H1 (cell line): ENCODE measurements at regions not wholly inside any gene's neighbourhood (a gene's known extent, or its start where the extent isn't known, plus 50 kb on each side); places are given as distances from the start of the nearest gene placed in this dataset.

Experiments used
- CTCF ChIA-PET: fragments of 300-600 bp; sonication (Branson Sonifier 250); formaldehyde crosslinking; loops from one replicate; lab custom pipeline; 2021; ENCODE audit not compliant: partially characterized antibody; lab: Charles Lee
- POLR2A ChIA-PET: fragments of 300-600 bp; sonication (Branson Sonifier 250); formaldehyde crosslinking; loops from one replicate; lab custom pipeline; 2021; ENCODE audit warnings: inconsistent platforms; ENCODE audit not compliant: partially characterized antibody; lab: Charles Lee
- DNase-seq, 2 experiments: peaks; one replicate each; pipeline versions ENCODE4 v3.0.0 to v3.0.0-alpha.2; 2010 to 2022; ENCODE audit warnings: low spot score in 2 of 2, low read depth in 1 of 2, mixed read lengths in 1 of 2
- FAIRE-seq: peaks from 2 replicates; lab custom pipeline; 2011; peaks lifted over from hg19 to GRCh38; lab: Jason Lieb, UNC
- H2AFZ ChIP-seq: 2 replicates; pipeline ENCODE4 v1.8.1; 2012; ENCODE audit warnings: low read length, inconsistent platforms
- H2AK5ac ChIP-seq: 2 replicates; pipeline ENCODE4 v1.6.1; 2013; ENCODE audit warnings: low read depth, low read length
- H2BK120ac ChIP-seq: replicated peaks from 2 replicates; pipeline ENCODE3; 2013; ENCODE audit warnings: low read depth, low read length, inconsistent platforms
- H2BK12ac ChIP-seq: 2 replicates; pipeline ENCODE4 v1.6.1; 2013; ENCODE audit warnings: low read depth, low read length
- H2BK15ac ChIP-seq: 2 replicates; pipeline ENCODE4 v1.6.1; 2013; ENCODE audit warnings: low read length
- H2BK20ac ChIP-seq: 2 replicates; pipeline ENCODE4 v1.6.1; 2013; ENCODE audit warnings: low read length
- H2BK5ac ChIP-seq: 2 replicates; pipeline ENCODE4 v1.6.1; 2013; ENCODE audit warnings: low read depth, low read length
- H3K14ac ChIP-seq: 2 replicates; pipeline ENCODE4 v1.6.1; 2013; ENCODE audit warnings: inconsistent platforms; ENCODE audit not compliant: insufficient read length
- H3K18ac ChIP-seq: 2 replicates; pipeline ENCODE4 v1.6.1; 2013; ENCODE audit warnings: low read length; ENCODE audit errors: extremely low read depth
- H3K23ac ChIP-seq: 2 replicates; pipeline ENCODE4 v1.6.1; 2013; ENCODE audit warnings: inconsistent platforms; ENCODE audit not compliant: insufficient read length
- H3K23me2 ChIP-seq: 2 replicates; pipeline ENCODE4 v1.6.1; 2013; ENCODE audit warnings: low read depth, low read length
- H3K27ac ChIP-seq: 2 replicates; pipeline ENCODE4 v1.6.1; 2011; ENCODE audit warnings: low read depth, low read length, inconsistent platforms
- H3K27me3 ChIP-seq, 4 experiments: replicated peaks in 1 of 4; 1 replicate in 1 of 4; 2 replicates in 3 of 4; pipeline versions ENCODE4 v1.6.1 to v1.8.1; 2011 to 2013; ENCODE audit warnings: low read length in 3 of 4, mild to moderate bottlenecking in 3 of 4, inconsistent platforms in 2 of 4, mixed read lengths in 2 of 4, moderate library complexity in 1 of 4; ENCODE audit not compliant: control insufficient read depth in 3 of 4, insufficient read depth in 3 of 4; ENCODE audit errors: extremely low read depth in 1 of 4
- H3K36me3 ChIP-seq, 4 experiments: 2 replicates each; pipeline versions ENCODE4 v1.6.1 to v1.8.1; 2011 to 2013; ENCODE audit warnings: mild to moderate bottlenecking in 4 of 4, low read length in 3 of 4, moderate library complexity in 2 of 4, control low read depth in 1 of 4, inconsistent platforms in 1 of 4; ENCODE audit not compliant: insufficient read depth in 4 of 4, control insufficient read depth in 2 of 4
- H3K4ac ChIP-seq: replicated peaks from 2 replicates; pipeline ENCODE3; 2013; ENCODE audit warnings: low read length, low read depth, mixed read lengths, inconsistent platforms; ENCODE audit not compliant: insufficient read length
- H3K4me1 ChIP-seq, 4 experiments: replicated peaks in 1 of 4; 1 replicate in 1 of 4; 2 replicates in 3 of 4; pipeline versions ENCODE4 v1.6.1 to v1.8.1; 2011 to 2013; ENCODE audit warnings: low read length in 3 of 4, inconsistent platforms in 2 of 4, mixed read lengths in 1 of 4; ENCODE audit not compliant: insufficient read depth in 4 of 4, control insufficient read depth in 3 of 4
- H3K4me2 ChIP-seq, 2 experiments: 2 replicates each; pipeline versions ENCODE4 v1.6.1 to v1.8.1; 2011 to 2013; ENCODE audit warnings: low read depth in 2 of 2, low read length in 2 of 2, control low read depth in 1 of 2, inconsistent platforms in 1 of 2, mild to moderate bottlenecking in 1 of 2; ENCODE audit not compliant: insufficient read depth in 1 of 2
- H3K4me3 ChIP-seq, 4 experiments: fragments of 200-600, 300-600 bp in 1 of 4; sonication (generic), shearing (Covaris generic), sonication (Bioruptor Twin) in 1 of 4; 2 replicates each; pipeline versions ENCODE4 v1.5.1 to v1.8.1; 2011 to 2016; ENCODE audit warnings: low read length in 4 of 4, low read depth in 3 of 4, control low read depth in 2 of 4, inconsistent platforms in 2 of 4, mild to moderate bottlenecking in 2 of 4, mixed read lengths in 1 of 4, moderate library complexity in 1 of 4; ENCODE audit not compliant: insufficient read depth in 2 of 4; ENCODE audit errors: extremely low read depth in 1 of 4
- H3K56ac ChIP-seq: replicated peaks from 2 replicates; pipeline ENCODE3; 2013; ENCODE audit warnings: low read depth, mild to moderate bottlenecking, mixed read lengths, low read length, inconsistent platforms; ENCODE audit not compliant: insufficient read length
- H3K79me1 ChIP-seq: 2 replicates; pipeline ENCODE4 v1.6.1; 2013; ENCODE audit warnings: low read depth, low read length, control low read depth
- H3K79me2 ChIP-seq, 2 experiments: 2 replicates each; pipeline versions ENCODE4 v1.6.1 to v1.8.1; 2012 to 2013; ENCODE audit warnings: low read length in 2 of 2, mild to moderate bottlenecking in 2 of 2, inconsistent platforms in 1 of 2; ENCODE audit not compliant: insufficient read depth in 2 of 2, control insufficient read depth in 1 of 2
- H3K9ac ChIP-seq, 4 experiments: replicated peaks in 1 of 4; 1 replicate in 1 of 4; 2 replicates in 3 of 4; pipeline versions ENCODE4 v1.6.1 to v1.8.1; 2011 to 2013; ENCODE audit warnings: low read depth in 3 of 4, low read length in 3 of 4, control low read depth in 2 of 4, mild to moderate bottlenecking in 2 of 4, moderate library complexity in 2 of 4, inconsistent platforms in 1 of 4; ENCODE audit errors: extremely low read depth in 1 of 4
- H3K9me3 ChIP-seq, 2 experiments: 2 replicates each; pipeline versions ENCODE4 v1.6.1 to v1.8.1; 2012 to 2013; ENCODE audit warnings: mild to moderate bottlenecking in 2 of 2, moderate library complexity in 2 of 2, control low read depth in 1 of 2, inconsistent platforms in 1 of 2, low read depth in 1 of 2, low read length in 1 of 2, mixed read lengths in 1 of 2; ENCODE audit not compliant: insufficient read depth in 2 of 2
- H4K20me1 ChIP-seq, 2 experiments: replicated peaks in 1 of 2; 2 replicates each; pipeline versions ENCODE3 to v1.8.1; 2011 to 2013; ENCODE audit warnings: inconsistent platforms in 2 of 2, low read length in 2 of 2, mild to moderate bottlenecking in 1 of 2; ENCODE audit not compliant: insufficient read depth in 2 of 2, control insufficient read depth in 1 of 2
- H4K5ac ChIP-seq: 2 replicates; pipeline ENCODE4 v1.6.1; 2013; ENCODE audit warnings: low read length, low read depth, mixed read lengths, inconsistent platforms; ENCODE audit not compliant: insufficient read length
- H4K8ac ChIP-seq: 2 replicates; pipeline ENCODE4 v1.8.0; 2013; ENCODE audit warnings: mild to moderate bottlenecking, moderate library complexity, low read length, inconsistent platforms; ENCODE audit not compliant: insufficient read depth; ENCODE audit errors: extremely low read depth
- H4K91ac ChIP-seq: replicated peaks from 2 replicates; pipeline ENCODE3; 2013; ENCODE audit warnings: low read length, mixed read lengths, inconsistent platforms; ENCODE audit not compliant: insufficient read length
- BCL11A ChIP-seq, 2 experiments: IDR thresholded peaks; one replicate each; pipeline ENCODE4 v1.6.1; 2011; ENCODE audit warnings: low read depth in 2 of 2, low read length in 2 of 2, mild to moderate bottlenecking in 2 of 2
- FOSL1 ChIP-seq: IDR thresholded peaks from 2 replicates; pipeline ENCODE4 v1.6.1; 2011; ENCODE audit warnings: mild to moderate bottlenecking, low read depth, low read length, moderate library complexity; ENCODE audit not compliant: insufficient read depth
- GTF2F1 ChIP-seq: IDR thresholded peaks from 2 replicates; pipeline ENCODE4 v1.6.1; 2012; ENCODE audit warnings: low read depth, low read length, improper control_type of control experiment, borderline replicate concordance
- POLR2AphosphoS5 ChIP-seq: IDR thresholded peaks from 2 replicates; pipeline ENCODE4 v1.6.1; 2011; ENCODE audit warnings: low read depth, low read length
- RNF2 ChIP-seq: fragments of 200-900, 300-1000 bp; sonication (generic); IDR thresholded peaks from 2 replicates; pipeline ENCODE4 v1.7.1; 2016; ENCODE audit warnings: borderline replicate concordance, low read depth, mild to moderate bottlenecking, antibody characterized with exemption, low read length; ENCODE audit not compliant: poor library complexity, severe bottlenecking; ENCODE audit errors: missing control alignments
- SIRT6 ChIP-seq: IDR thresholded peaks from one replicate; pipeline ENCODE4 v1.7.1; 2012; ENCODE audit warnings: low read length, inconsistent platforms
- SP4 ChIP-seq: IDR thresholded peaks from 2 replicates; pipeline ENCODE4 v1.6.1; 2012; ENCODE audit warnings: low read length, inconsistent platforms
- WGBS, 2 experiments: shearing (Covaris generic) in 1 of 2; methylation state at CpG; one replicate each; pipeline versions ENCODE4 v1.1.6 to v1.1.7; 2013 to 2015; ENCODE audit warnings: low lambda C conversion rate in 2 of 2, mixed read lengths in 2 of 2, inconsistent platforms in 1 of 2, low coverage in 1 of 2, missing lambda C conversion rate in 1 of 2; ENCODE audit not compliant: insufficient replicate concordance in 2 of 2, insufficient coverage in 1 of 2, insufficient read length in 1 of 2; ENCODE audit errors: extremely low coverage in 1 of 2, missing lambda C conversion rate in 1 of 2; 5-methylcytosine and 5-hydroxymethylcytosine counted together

DNA sequence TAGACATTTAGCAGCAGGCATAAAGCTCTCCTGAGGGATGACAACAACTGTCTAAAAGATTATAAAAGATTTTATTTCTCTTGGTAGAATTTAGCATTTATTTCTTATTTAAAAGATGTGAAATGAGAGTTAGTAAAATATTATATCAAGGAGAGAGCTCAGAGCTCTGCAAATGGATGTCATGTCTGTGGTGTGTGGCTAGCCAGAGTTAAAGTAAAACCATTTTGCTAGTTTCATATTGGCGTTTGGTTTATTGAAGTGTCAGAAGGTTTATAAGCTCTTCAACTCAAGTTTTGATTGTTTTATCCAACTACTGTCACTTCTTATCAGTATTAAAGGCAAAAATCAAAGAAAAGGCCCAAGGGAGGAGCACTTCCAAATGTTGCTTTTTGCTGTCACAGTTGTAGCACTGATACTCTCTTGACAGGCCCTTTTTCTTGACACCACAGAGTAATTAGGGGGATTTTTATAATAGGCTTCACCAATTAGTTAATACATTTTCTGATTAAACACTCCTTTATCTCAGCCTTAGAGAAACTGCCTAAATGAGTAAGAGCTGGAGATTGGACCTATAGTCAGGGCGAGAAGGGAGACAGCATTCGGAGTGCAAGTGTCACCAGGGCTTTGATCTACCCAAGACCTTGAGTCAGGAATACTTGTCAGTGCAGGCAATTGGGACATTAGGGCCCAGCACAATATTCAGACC, 233.9 kb downstream of the PTBP2 start:
- Histone ChIP-seq H4K5ac (no peak overlapping the region), H3K18ac (no peak overlapping the region), H3K9me3 (no peaks in the 10 kb centered on the region), H3K4ac (no peak overlapping the region), H3K14ac (no peak overlapping the region), H3K23ac (no peak overlapping the region), H2BK5ac (no peak overlapping the region), H3K36me3 (no peaks in the 10 kb centered on the region), H3K56ac (no peak overlapping the region), H3K27me3 (no peaks in the 10 kb centered on the region), H4K91ac (no peak overlapping the region), H4K20me1 (no peaks in the 10 kb centered on the region), H2AFZ (no peak overlapping the region), H3K79me1 (no peaks in the 10 kb centered on the region), H3K4me3 (no peak overlapping the region), H3K27ac (no peak overlapping the region), H3K4me1 (peaks cover 0 to 3% (median 0%) of the 10 kb centered on the region in 4 experiments; a peak in 1 of 7 replicates), H3K79me2 (no peaks in the 10 kb centered on the region), H2BK15ac (no peak overlapping the region), H2BK20ac (no peak overlapping the region), H4K8ac (no peak overlapping the region), H2BK12ac (no peak overlapping the region), H3K4me2 (no peak overlapping the region), H2BK120ac (no peak overlapping the region), H2AK5ac (no peak overlapping the region), H3K9ac (no peak overlapping the region), H3K23me2 (no peaks in the 10 kb centered on the region; the same call in 1 of the 2 replicates)
- FAIRE-seq (no peak), DNase-seq (no peak)
- CTCF ChIA-PET: interaction anchor here (1.0 to 1.4 kb wide), 3 partner anchors 10 to 31 kb away, joined by 3 to 5 read pairs (median 3); no protein-coding TSS in a partner anchor
- POLR2A ChIA-PET: no interaction called here
- WGBS, 2 experiments: 90% methylated on average over 3 of the region's 3 CpGs; no CpG with 5 or more reads in 1 of the 2 experiments
- TF ChIP-seq FOSL1 (no peak), POLR2AphosphoS5 (no peak), SP4 (no peak), GTF2F1 (no peak), RNF2 (no peak), BCL11A (IDR thresholded peaks at IDR 0.05; ENCODE audit: low read depth in 2 of 2, low read length in 2 of 2) (no peak), SIRT6 (no peak)
